Neural cell (in vitro differentiated cells): ENCODE measurements at regions not wholly inside any gene's neighbourhood (a gene's known extent, or its start where the extent isn't known, plus 50 kb on each side); places are given as distances from the start of the nearest gene placed in this dataset.

Experiments
- EP300 ChIP-seq: fragments of 450-650 bp; conservative IDR thresholded peaks from 2 replicates; pipeline ENCODE4 v1.6.1; 2014; ENCODE audit warnings: antibody characterized with exemption, mild to moderate bottlenecking, moderate library complexity; ENCODE audit not compliant: poor library complexity, severe bottlenecking
- EZH2 ChIP-seq: fragments of 200-600, 300-800 bp; shearing (Covaris generic), sonication (generic); IDR thresholded peaks from 2 replicates; pipeline ENCODE4 v1.6.1; 2014; ENCODE audit warnings: antibody characterized with exemption, low read length, borderline replicate concordance, mild to moderate bottlenecking; ENCODE audit not compliant: insufficient read depth, poor library complexity, severe bottlenecking
- MXI1 ChIP-seq: fragments of 450-650 bp; conservative IDR thresholded peaks from 2 replicates; pipeline ENCODE4 v1.6.1; 2014; ENCODE audit warnings: antibody characterized with exemption, mild to moderate bottlenecking; ENCODE audit not compliant: poor library complexity, severe bottlenecking
- POLR2AphosphoS5 ChIP-seq: IDR thresholded peaks from 2 replicates; pipeline ENCODE4 v1.6.1; 2012
- RAD21 ChIP-seq: fragments of 450-650 bp; conservative IDR thresholded peaks from 2 replicates; pipeline ENCODE4 v1.6.1; 2014; ENCODE audit warnings: antibody characterized with exemption, mild to moderate bottlenecking, moderate library complexity
- SMC3 ChIP-seq: fragments of 450-650 bp; conservative IDR thresholded peaks from 2 replicates; pipeline ENCODE4 v1.6.1; 2014; ENCODE audit warnings: antibody characterized with exemption, mild to moderate bottlenecking, moderate library complexity; ENCODE audit not compliant: poor library complexity
- TAF1 ChIP-seq: IDR thresholded peaks from 2 replicates; pipeline ENCODE4 v1.6.1; 2012; ENCODE audit warnings: low read depth
- TF ChIP-seq, protein P1 (sequence below): fragments of 450-650 bp; IDR thresholded peaks from 2 replicates; pipeline ENCODE4 v1.5.1; 2014; ENCODE audit warnings: antibody characterized with exemption, mild to moderate bottlenecking, moderate library complexity; ENCODE audit not compliant: poor library complexity, severe bottlenecking
- TF ChIP-seq, protein P2 (sequence below): IDR thresholded peaks from 2 replicates; pipeline ENCODE4 v1.6.1; 2012; ENCODE audit warnings: borderline replicate concordance

- TF ChIP-seq, protein P1, sequence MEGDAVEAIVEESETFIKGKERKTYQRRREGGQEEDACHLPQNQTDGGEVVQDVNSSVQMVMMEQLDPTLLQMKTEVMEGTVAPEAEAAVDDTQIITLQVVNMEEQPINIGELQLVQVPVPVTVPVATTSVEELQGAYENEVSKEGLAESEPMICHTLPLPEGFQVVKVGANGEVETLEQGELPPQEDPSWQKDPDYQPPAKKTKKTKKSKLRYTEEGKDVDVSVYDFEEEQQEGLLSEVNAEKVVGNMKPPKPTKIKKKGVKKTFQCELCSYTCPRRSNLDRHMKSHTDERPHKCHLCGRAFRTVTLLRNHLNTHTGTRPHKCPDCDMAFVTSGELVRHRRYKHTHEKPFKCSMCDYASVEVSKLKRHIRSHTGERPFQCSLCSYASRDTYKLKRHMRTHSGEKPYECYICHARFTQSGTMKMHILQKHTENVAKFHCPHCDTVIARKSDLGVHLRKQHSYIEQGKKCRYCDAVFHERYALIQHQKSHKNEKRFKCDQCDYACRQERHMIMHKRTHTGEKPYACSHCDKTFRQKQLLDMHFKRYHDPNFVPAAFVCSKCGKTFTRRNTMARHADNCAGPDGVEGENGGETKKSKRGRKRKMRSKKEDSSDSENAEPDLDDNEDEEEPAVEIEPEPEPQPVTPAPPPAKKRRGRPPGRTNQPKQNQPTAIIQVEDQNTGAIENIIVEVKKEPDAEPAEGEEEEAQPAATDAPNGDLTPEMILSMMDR, result no peak
- TF ChIP-seq POLR2AphosphoS5 (no peak), EZH2 (no peak), RAD21 (no peak), MXI1 (no peak), EP300 (no peak), SMC3 (no peak), TAF1 (no peak)
- TF ChIP-seq, protein P2, sequence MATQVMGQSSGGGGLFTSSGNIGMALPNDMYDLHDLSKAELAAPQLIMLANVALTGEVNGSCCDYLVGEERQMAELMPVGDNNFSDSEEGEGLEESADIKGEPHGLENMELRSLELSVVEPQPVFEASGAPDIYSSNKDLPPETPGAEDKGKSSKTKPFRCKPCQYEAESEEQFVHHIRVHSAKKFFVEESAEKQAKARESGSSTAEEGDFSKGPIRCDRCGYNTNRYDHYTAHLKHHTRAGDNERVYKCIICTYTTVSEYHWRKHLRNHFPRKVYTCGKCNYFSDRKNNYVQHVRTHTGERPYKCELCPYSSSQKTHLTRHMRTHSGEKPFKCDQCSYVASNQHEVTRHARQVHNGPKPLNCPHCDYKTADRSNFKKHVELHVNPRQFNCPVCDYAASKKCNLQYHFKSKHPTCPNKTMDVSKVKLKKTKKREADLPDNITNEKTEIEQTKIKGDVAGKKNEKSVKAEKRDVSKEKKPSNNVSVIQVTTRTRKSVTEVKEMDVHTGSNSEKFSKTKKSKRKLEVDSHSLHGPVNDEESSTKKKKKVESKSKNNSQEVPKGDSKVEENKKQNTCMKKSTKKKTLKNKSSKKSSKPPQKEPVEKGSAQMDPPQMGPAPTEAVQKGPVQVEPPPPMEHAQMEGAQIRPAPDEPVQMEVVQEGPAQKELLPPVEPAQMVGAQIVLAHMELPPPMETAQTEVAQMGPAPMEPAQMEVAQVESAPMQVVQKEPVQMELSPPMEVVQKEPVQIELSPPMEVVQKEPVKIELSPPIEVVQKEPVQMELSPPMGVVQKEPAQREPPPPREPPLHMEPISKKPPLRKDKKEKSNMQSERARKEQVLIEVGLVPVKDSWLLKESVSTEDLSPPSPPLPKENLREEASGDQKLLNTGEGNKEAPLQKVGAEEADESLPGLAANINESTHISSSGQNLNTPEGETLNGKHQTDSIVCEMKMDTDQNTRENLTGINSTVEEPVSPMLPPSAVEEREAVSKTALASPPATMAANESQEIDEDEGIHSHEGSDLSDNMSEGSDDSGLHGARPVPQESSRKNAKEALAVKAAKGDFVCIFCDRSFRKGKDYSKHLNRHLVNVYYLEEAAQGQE, result no peak
These were observed 318.6 kb downstream of the NAF1 start for GRCh38 chr4:162847945-162848549.
